HFF-Myc (cell line): ENCODE measurements at regions not wholly inside any gene's neighbourhood (a gene's known extent, or its start where the extent isn't known, plus 50 kb on each side); places are given as distances from the start of the nearest gene placed in this dataset.

Experiments used
- DNase-seq: peaks from one replicate; pipeline ENCODE4 v3.0.0-alpha.2; 2011; ENCODE audit warnings: low read depth; ENCODE audit errors: extremely low read depth
- H3K4me3 ChIP-seq: replicated peaks from 2 replicates; pipeline ENCODE4 v1.5.1; 2011; ENCODE audit warnings: low read depth, mild to moderate bottlenecking, control low read depth, low read length
- TF ChIP-seq, protein P1 (sequence below): IDR thresholded peaks from 2 replicates; pipeline ENCODE4 v1.5.1; 2012; ENCODE audit warnings: mild to moderate bottlenecking, low read depth, low read length, control low read depth; ENCODE audit errors: missing control alignments

DNA sequence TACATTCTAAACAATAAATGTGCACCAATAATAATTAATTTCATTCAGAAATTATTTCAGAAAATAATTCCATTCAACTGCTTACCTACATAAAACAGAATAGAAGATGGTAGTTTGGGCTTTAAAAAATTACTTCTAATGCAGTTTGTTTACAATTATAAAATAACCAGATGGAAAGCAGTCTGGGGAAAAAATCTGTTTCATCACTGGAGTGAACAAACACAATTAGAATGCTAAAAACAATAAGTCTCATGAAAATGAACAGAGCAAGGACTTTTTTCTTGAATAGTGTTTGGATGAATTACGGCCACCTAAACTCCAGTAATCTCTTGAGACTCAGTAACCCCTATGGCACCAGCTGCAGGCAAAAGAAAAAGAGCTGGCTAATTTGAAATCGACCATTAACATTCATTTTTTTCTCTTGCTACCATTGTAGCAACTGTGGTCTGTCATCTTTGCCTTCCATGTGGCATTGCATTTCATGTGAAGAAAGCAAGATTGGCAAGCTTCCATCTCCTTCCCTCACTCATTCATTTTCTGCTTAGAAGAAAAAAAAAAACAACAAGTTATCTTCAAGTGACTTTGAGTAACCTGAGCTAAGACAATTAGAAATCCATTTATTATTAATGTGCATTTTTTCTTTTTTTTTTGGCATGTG is 88.4 kb upstream of the CEP85L start:
- no peak overlapping the region for H3K4me3 ChIP-seq
- peak; percentile 39 for DNase-seq
- TF ChIP-seq, protein P1, sequence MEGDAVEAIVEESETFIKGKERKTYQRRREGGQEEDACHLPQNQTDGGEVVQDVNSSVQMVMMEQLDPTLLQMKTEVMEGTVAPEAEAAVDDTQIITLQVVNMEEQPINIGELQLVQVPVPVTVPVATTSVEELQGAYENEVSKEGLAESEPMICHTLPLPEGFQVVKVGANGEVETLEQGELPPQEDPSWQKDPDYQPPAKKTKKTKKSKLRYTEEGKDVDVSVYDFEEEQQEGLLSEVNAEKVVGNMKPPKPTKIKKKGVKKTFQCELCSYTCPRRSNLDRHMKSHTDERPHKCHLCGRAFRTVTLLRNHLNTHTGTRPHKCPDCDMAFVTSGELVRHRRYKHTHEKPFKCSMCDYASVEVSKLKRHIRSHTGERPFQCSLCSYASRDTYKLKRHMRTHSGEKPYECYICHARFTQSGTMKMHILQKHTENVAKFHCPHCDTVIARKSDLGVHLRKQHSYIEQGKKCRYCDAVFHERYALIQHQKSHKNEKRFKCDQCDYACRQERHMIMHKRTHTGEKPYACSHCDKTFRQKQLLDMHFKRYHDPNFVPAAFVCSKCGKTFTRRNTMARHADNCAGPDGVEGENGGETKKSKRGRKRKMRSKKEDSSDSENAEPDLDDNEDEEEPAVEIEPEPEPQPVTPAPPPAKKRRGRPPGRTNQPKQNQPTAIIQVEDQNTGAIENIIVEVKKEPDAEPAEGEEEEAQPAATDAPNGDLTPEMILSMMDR, result no peak

DNA sequence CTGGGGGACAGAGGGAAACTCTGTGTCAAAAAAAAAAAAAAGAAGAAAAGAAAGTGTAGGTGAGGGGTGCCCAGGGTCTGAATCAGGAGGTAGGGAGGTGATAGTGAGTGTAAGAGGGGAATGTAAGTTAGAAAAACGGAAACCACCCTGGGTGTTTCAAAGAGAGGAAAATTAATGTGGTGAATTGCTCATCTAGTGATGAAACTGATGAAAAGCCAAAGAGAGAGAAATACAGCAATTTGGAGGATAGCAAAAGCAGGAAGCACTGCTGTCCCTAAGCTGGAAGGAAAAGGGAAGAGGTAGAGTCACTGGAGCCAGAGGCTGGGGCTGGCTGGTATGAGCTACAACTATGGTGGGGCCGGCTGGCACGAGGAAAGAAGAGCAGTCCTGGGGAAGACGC is 85.0 kb upstream of the CEP85L start:
- H3K4me3 ChIP-seq, result no peak overlapping the region
- no peak for DNase-seq
- TF ChIP-seq, protein P1, result no peak

DNA sequence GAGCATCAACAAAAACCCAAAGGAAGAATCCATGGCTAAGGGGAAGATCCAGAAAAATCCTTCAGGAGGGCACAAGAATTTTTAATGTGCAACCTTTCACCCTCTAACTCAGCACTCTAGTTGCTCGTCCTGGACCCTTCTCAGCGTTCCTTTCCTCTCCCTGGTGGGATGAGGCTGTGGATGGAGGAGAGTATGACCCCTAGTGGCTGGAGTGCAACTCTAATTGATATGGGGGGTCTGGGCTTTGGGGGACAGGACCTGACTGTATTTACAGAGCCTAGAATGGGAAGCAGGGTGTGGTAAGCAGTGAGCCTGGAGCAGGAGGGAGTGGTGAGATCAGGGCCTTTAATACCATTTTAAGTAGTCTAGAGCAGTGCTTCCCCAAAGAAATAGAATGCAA is 83.9 kb upstream of the CEP85L start:
- no peak for DNase-seq
- TF ChIP-seq, protein P1, result peak; percentile 57
- H3K4me3 ChIP-seq, result no peak overlapping the region

DNA sequence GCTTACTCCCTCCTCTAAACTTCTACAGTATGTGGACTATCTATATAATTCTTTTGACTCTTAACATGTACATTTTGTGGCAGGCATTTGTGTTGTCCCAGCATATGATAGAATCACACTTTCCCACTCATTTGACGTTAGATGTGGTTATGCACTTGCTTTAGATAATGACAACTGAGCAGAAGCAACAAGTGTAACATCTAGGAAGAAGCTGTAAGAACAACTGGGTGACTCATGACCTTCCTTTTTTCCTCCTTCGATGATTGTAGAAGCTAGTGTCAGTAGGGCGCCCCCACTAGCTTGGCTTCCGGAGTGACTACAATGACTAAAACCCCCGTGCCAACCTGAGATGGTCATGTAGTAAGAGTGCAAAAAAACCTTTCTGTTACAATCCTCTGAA is 74.6 kb upstream of the CEP85L start:
- no peak overlapping the region for H3K4me3 ChIP-seq
- TF ChIP-seq, protein P1, result no peak
- DNase-seq, result no peak

DNA sequence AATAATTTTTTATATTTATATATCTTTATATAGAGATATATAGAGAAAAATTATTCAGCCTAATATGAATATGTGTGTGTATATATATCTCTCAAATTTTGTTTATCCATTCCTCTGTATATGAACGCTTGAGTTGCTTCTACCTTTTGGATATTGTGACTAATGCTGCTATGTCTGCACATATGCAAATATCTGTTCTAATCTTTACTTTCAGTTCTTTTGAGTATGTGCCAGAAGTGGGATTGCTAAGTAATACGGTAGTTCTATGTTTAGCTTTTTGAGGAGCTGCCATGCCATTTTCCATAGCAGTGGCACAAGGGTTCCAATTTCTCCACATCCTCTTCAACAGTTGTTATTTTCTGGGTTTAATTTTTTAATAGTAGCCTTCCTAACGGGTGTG is 72.8 kb upstream of the CEP85L start:
- no peak for DNase-seq
- no peak overlapping the region for H3K4me3 ChIP-seq

DNA sequence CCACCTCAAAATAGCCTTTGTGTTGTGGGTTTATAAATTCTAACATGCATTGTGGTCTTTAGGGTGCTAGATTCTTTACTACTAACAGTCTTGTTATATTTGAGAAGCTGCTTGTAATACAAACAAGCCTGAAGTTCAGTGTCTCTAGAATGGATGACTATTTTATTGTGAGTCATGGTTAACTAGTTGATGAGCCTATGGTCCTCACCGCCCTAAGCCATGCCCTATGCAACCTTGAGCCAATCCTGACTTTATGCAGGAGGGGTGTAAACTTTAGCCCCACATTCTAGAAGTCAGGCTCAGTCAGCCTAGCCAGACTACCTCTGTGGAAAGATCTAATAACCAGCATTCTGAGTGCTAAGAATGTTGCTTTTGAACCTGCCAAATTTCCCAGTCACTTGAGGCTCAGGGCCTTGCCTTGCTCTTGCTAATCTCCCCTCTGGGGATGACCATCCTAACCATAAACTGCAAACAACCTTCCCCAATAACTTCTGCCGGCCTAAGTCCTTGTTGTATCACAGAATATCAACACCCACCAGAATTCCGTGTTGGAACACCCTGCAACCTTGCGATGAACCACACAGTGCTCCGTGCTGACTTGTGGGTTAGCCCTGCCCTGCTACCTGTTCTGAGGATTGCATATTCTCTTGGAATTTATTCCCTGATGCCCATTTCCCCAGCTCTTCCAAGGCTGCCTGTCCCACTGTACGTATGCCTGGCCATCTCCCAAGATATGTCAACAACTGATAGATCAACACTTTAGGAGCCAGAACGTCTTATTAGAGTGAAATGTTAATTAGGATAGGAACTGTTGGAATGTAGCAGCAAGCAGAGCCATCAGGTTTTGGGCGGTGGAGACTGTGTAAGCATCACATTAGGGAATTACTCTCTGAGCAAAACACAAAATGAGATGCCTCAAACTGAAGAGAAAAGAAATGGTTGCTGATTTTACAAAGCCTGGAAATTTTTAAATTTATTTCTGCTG is 71.7 kb upstream of the CEP85L start:
- DNase-seq, result no peak
- H3K4me3 ChIP-seq, result no peak overlapping the region

More for the DNA sequence above, 72.8 kb upstream of the CEP85L start:
- TF ChIP-seq, protein P1, result no peak

More for the DNA sequence above, 71.7 kb upstream of the CEP85L start:
- TF ChIP-seq, protein P1, result no peak
